HepG2 (cell line): ENCODE measurements at regions not wholly inside any gene's neighbourhood (a gene's known extent, or its start where the extent isn't known, plus 50 kb on each side); places are given as distances from the start of the nearest gene placed in this dataset.

Source experiments
- ATAC-seq: fragments of 200-7000 bp; cut with Tn5 transposase; 3 replicates; pipeline ENCODE4 v1.9.1; 2020; ENCODE audit warnings: mild to moderate bottlenecking, moderate library complexity
- BruUV-seq: library from RNA; stranded (reverse); fragments of 400-500 nt; replicated peaks from 2 replicates; lab custom pipeline; 2021; lab: Mats Ljungman, UMichigan
- CTCF ChIA-PET: fragments of 300-600 bp; formaldehyde crosslinking; extraction: SDS; loops from one replicate; lab custom pipeline; 2021; ENCODE audit warnings: low total read pairs, inconsistent platforms, low intra/inter-chr PET ratio; lab: Yijun Ruan, JAX
- POLR2A ChIA-PET: fragments of 350-600 bp; sonication (Branson Sonifier 250); formaldehyde crosslinking; loops from one replicate; lab custom pipeline; 2020; ENCODE audit warnings: antibody characterized with exemption, inconsistent platforms; lab: Yijun Ruan, JAX
- DNase-seq: peaks from one replicate; pipeline ENCODE4 v3.0.0-alpha.2; 2015; ENCODE audit warnings: low spot score
- FAIRE-seq: peaks from 3 replicates; lab custom pipeline; 2011; peaks lifted over from hg19 to GRCh38; lab: Jason Lieb, UNC
- H2AFZ ChIP-seq: one replicate; pipeline ENCODE4 v1.6.1; 2011; ENCODE audit warnings: low read length, inconsistent platforms
- H3K27ac ChIP-seq: fragments of 300-600 bp; 3 replicates; pipeline ENCODE4 v1.8.0; 2011; ENCODE audit warnings: mixed run types, mild to moderate bottlenecking, mixed read lengths, low read length, inconsistent platforms; ENCODE audit not compliant: insufficient read depth; ENCODE audit errors: extremely low read length
- H3K27me3 ChIP-seq, 2 experiments: fragments of 200-600 bp in 1 of 2; 2 replicates in 1 of 2; 3 replicates in 1 of 2; pipeline versions ENCODE4 v1.6.0 to v1.8.0; 2011; ENCODE audit warnings: low read length in 2 of 2, mild to moderate bottlenecking in 2 of 2, moderate library complexity in 2 of 2, inconsistent platforms in 1 of 2; ENCODE audit not compliant: insufficient read depth in 2 of 2, control insufficient read depth in 1 of 2
- H3K36me3 ChIP-seq, 2 experiments: fragments of 200-600 bp in 1 of 2; replicated peaks in 1 of 2; 2 replicates in 1 of 2; 3 replicates in 1 of 2; pipeline versions ENCODE4 v1.5.1 to v1.8.0; 2011; ENCODE audit warnings: low read length in 2 of 2, inconsistent platforms in 1 of 2; ENCODE audit not compliant: insufficient read depth in 2 of 2, control insufficient read depth in 1 of 2
- H3K4me1 ChIP-seq: 2 replicates; pipeline ENCODE4 v1.5.1; 2012; ENCODE audit warnings: low read length, inconsistent platforms; ENCODE audit not compliant: insufficient read depth
- H3K4me2 ChIP-seq: 2 replicates; pipeline ENCODE4 v1.6.0; 2011; ENCODE audit warnings: low read depth, low read length, inconsistent platforms
- H3K4me3 ChIP-seq, 3 experiments: fragments of 200-600 bp in 1 of 3; sonication (generic), shearing (Covaris generic) in 1 of 3; replicated peaks in 1 of 3; 2 replicates each; pipeline ENCODE4 v1.5.1; 2011 to 2016; ENCODE audit warnings: low read length in 3 of 3, inconsistent platforms in 2 of 3, low read depth in 2 of 3, mild to moderate bottlenecking in 2 of 3, control low read depth in 1 of 3, mixed read lengths in 1 of 3; ENCODE audit not compliant: insufficient read depth in 1 of 3
- H3K79me2 ChIP-seq: one replicate; pipeline ENCODE4 v1.6.1; 2011; ENCODE audit warnings: low read length, inconsistent platforms; ENCODE audit not compliant: insufficient read depth
- H3K9ac ChIP-seq: 2 replicates; pipeline ENCODE4 v1.6.0; 2011; ENCODE audit warnings: mild to moderate bottlenecking, low read depth, low read length, inconsistent platforms; ENCODE audit not compliant: insufficient read depth
- H3K9me3 ChIP-seq: 2 replicates; pipeline ENCODE4 v1.5.1; 2012; ENCODE audit warnings: mild to moderate bottlenecking, low read length
- H4K20me1 ChIP-seq: 2 replicates; pipeline ENCODE4 v1.6.0; 2011; ENCODE audit warnings: inconsistent platforms, mild to moderate bottlenecking, low read length, moderate library complexity; ENCODE audit not compliant: insufficient read depth
- HNF1A ChIP-seq, 2 experiments: sonication (generic) in 1 of 2; formaldehyde crosslinking in 1 of 2; IDR thresholded peaks; 2 replicates each; pipeline versions ENCODE4 v1.4.0 to v1.6.1; 2016 to 2020; ENCODE audit warnings: borderline replicate concordance in 1 of 2, low read depth in 1 of 2, mild to moderate bottlenecking in 1 of 2, missing genetic modification reagents in 1 of 2
- HOXD1 ChIP-seq: sonication (generic); formaldehyde crosslinking; IDR thresholded peaks from 2 replicates; pipeline ENCODE4 v1.5.0; 2020; ENCODE audit warnings: missing genetic modification reagents
- IKZF1 ChIP-seq: fragments of 450-650 bp; IDR thresholded peaks from 2 replicates; pipeline ENCODE4 v1.7.1; 2016
- KDM4B ChIP-seq: sonication (generic); formaldehyde crosslinking; IDR thresholded peaks from 2 replicates; pipeline ENCODE4 v1.4.0; 2020; ENCODE audit warnings: missing genetic modification reagents
- LBX2 ChIP-seq: sonication (generic); formaldehyde crosslinking; IDR thresholded peaks from 2 replicates; pipeline ENCODE4 v1.5.0; 2020; ENCODE audit warnings: missing genetic modification reagents, mild to moderate bottlenecking, borderline replicate concordance
- MXD1 ChIP-seq: sonication (generic); formaldehyde crosslinking; IDR thresholded peaks from 2 replicates; pipeline ENCODE4 v1.4.0; 2020; ENCODE audit warnings: mild to moderate bottlenecking, missing genetic modification reagents
- RORA ChIP-seq: sonication (generic); formaldehyde crosslinking; IDR thresholded peaks from 2 replicates; pipeline ENCODE4 v1.5.0; 2020; ENCODE audit warnings: mild to moderate bottlenecking, missing genetic modification reagents, moderate library complexity
- SMYD3 ChIP-seq: sonication (generic); formaldehyde crosslinking; IDR thresholded peaks from 2 replicates; pipeline ENCODE4 v1.8.1; 2023; ENCODE audit warnings: mild to moderate bottlenecking, missing genetic modification reagents
- STAT5B ChIP-seq: sonication (generic); formaldehyde crosslinking; IDR thresholded peaks from 2 replicates; pipeline ENCODE4 v1.4.0; 2020; ENCODE audit warnings: missing genetic modification reagents
- XRCC5 ChIP-seq: fragments of 200-400 bp; formaldehyde crosslinking; optimal IDR thresholded peaks from 2 replicates; pipeline ENCODE3; 2017; ENCODE audit warnings: mild to moderate bottlenecking, low read length
- ZBTB25 ChIP-seq: IDR thresholded peaks from 2 replicates; pipeline ENCODE4 v1.6.1; 2018; ENCODE audit warnings: missing genetic modification reagents
- ZHX1 ChIP-seq: sonication (generic); formaldehyde crosslinking; IDR thresholded peaks from 2 replicates; pipeline ENCODE4 v1.8.1; 2022; ENCODE audit warnings: low read depth, mild to moderate bottlenecking, missing genetic modification reagents
- ZNF253 ChIP-seq: sonication (generic); formaldehyde crosslinking; IDR thresholded peaks from 2 replicates; pipeline ENCODE4 v1.8.0; 2022; ENCODE audit warnings: mild to moderate bottlenecking, missing genetic modification reagents, borderline replicate concordance
- ZNF382 ChIP-seq: sonication (generic); formaldehyde crosslinking; IDR thresholded peaks from 2 replicates; pipeline ENCODE4 v1.5.0; 2020; ENCODE audit warnings: missing genetic modification reagents, mild to moderate bottlenecking, borderline replicate concordance
- ZSCAN5A ChIP-seq: sonication (generic); formaldehyde crosslinking; IDR thresholded peaks from 2 replicates; pipeline ENCODE4 v1.8.0; 2022; ENCODE audit warnings: mild to moderate bottlenecking, missing genetic modification reagents, borderline replicate concordance
- WGBS: methylation state at CpG from one replicate; pipeline ENCODE4 v1.1.6; 2017; ENCODE audit warnings: low lambda C conversion rate; 5-methylcytosine and 5-hydroxymethylcytosine counted together
- in situ Hi-C: cut with HindIII; loops from 2 replicates; pipeline ENCODE4 v1.10.0; 2017; ENCODE audit warnings: low pct_unique_long_range_greater_than_20kb; ENCODE audit not compliant: extremely low pct_ligation_motif_present
- intact Hi-C: fragments of 100-400 bp; cut with micrococcal nuclease; formaldehyde crosslinking; loops from one replicate; pipeline ENCODE4 v1.10.0; 2022; ENCODE audit not compliant: unreplicated experiment

GRCh38 chr4:113844369-113844768 lies 82.8 kb upstream of the CAMK2D start:
- BruUV-seq, result no TSS peak
- WGBS, result 0% methylated on average over 2 of the region's 2 CpGs
- intact Hi-C loops, result no loop called here
- Histone ChIP-seq H3K9ac (no peak overlapping the region), H3K27me3 (no peaks in the 10 kb centered on the region), H3K79me2 (no peaks in the 10 kb centered on the region), H3K4me2 (no peak overlapping the region), H3K9me3 (no peaks in the 10 kb centered on the region), H3K4me1 (no peaks in the 10 kb centered on the region), H3K27ac (no peak overlapping the region), H3K36me3 (no peaks in the 10 kb centered on the region), H3K4me3 (no peak overlapping the region), H4K20me1 (no peaks in the 10 kb centered on the region), H2AFZ (no peak overlapping the region)
- FAIRE-seq (no peak), DNase-seq (no peak), ATAC-seq (no peak)
- in situ Hi-C loops, result no loop called here
- ChIA-PET CTCF (no interaction called here), POLR2A (no interaction called here)
- TF ChIP-seq STAT5B (no peak), HNF1A (IDR thresholded peaks at IDR 0.05; ENCODE audit: low read depth) (no peak), HNF1A (CRISPR knock-in tag; IDR thresholded peaks at IDR 0.05; ENCODE audit: borderline replicate concordance) (no peak), LBX2 (CRISPR knock-in tag) (no peak), XRCC5 (no peak), ZHX1 (CRISPR knock-in tag) (no peak), ZNF253 (CRISPR knock-in tag) (no peak), SMYD3 (CRISPR knock-in tag) (no peak), ZNF382 (CRISPR knock-in tag) (no peak), KDM4B (CRISPR knock-in tag) (no peak), IKZF1 (no peak), ZSCAN5A (no peak), MXD1 (CRISPR knock-in tag) (no peak), HOXD1 (CRISPR knock-in tag) (no peak), ZBTB25 (CRISPR knock-in tag) (no peak), RORA (CRISPR knock-in tag) (no peak)
